ENCODE measurements at regions not wholly inside any gene's neighbourhood (a gene's known extent, or its start where the extent isn't known, plus 50 kb on each side); places are given as distances from the start of the nearest gene placed in this dataset.

GRCh38 chr15:98025237-98025636 is 64.7 kb downstream of the ARRDC4 start:
- Histone ChIP-seq H3K4me3 (no peak overlapping the region), H3K36me3 (no peaks in the 10 kb centered on the region), H3K9ac (no peak overlapping the region), H3K4me1 (no peaks in the 10 kb centered on the region), H3K4me2 (no peak overlapping the region), H4K20me1 (no peaks in the 10 kb centered on the region), H3K27me3 (no peaks in the 10 kb centered on the region), H3K9me3 (peaks cover 61% of the 10 kb centered on the region), H3K27ac (no peak overlapping the region)
- TF ChIP-seq Cebpa-rat (IDR thresholded peaks at IDR 0.05) = no peak

- H3K9me3 ChIP-seq = peaks cover 31% of the 10 kb centered on the region
- 0 out of 2 replicates have a peak overlapping the region, but pooled peaks have one; percentile 19 for H3K27ac ChIP-seq
- H3K36me3 ChIP-seq = no peaks in the 10 kb centered on the region
- H3K4me3 ChIP-seq = peak overlapping the region; percentile 49; the same call in 1 of the 2 replicates
- H3K4me2 ChIP-seq = peak overlapping the region; percentile 87
- TF ChIP-seq Cebpa-rat (IDR thresholded peaks at IDR 0.05) = no peak
- 0 out of 2 replicates have a peak overlapping the region, but pooled peaks have one; percentile 51 for H3K9ac ChIP-seq
- H3K4me1 ChIP-seq = peaks cover 47% of the 10 kb centered on the region
- H3K27me3 ChIP-seq = no peaks in the 10 kb centered on the region
- no peaks in the 10 kb centered on the region for H4K20me1 ChIP-seq
Observed at GRCh38 chr15:98034731-98035130, 74.2 kb downstream of the ARRDC4 start.

GRCh38 chr15:98035134-98035533 is 74.6 kb downstream of the ARRDC4 start:
- Histone ChIP-seq H3K36me3 (no peaks in the 10 kb centered on the region), H3K9ac (peak overlapping the region; percentile 51), H3K27ac (peak overlapping the region; percentile 19; the same call in 1 of the 2 replicates), H3K4me1 (peaks cover 47% of the 10 kb centered on the region), H3K4me2 (peak overlapping the region; percentile 87), H4K20me1 (no peaks in the 10 kb centered on the region), H3K9me3 (peaks cover 33% of the 10 kb centered on the region), H3K4me3 (no peak overlapping the region), H3K27me3 (no peaks in the 10 kb centered on the region)
- no peak for TF ChIP-seq Cebpa-rat (IDR thresholded peaks at IDR 0.05)

GRCh38 chr15:98035577-98036010 is 75.1 kb downstream of the ARRDC4 start:
- Histone ChIP-seq H3K36me3 (no peaks in the 10 kb centered on the region), H3K4me1 (peaks cover 47% of the 10 kb centered on the region), H4K20me1 (no peaks in the 10 kb centered on the region), H3K27ac (peak overlapping the region; percentile 19; the same call in 1 of the 2 replicates), H3K9me3 (peaks cover 33% of the 10 kb centered on the region), H3K9ac (peak overlapping the region; percentile 51), H3K4me2 (peak overlapping the region; percentile 87), H3K4me3 (no peak overlapping the region), H3K27me3 (no peaks in the 10 kb centered on the region)
- no peak for TF ChIP-seq Cebpa-rat (IDR thresholded peaks at IDR 0.05)

- peaks cover 65% of the 10 kb centered on the region for H3K9me3 ChIP-seq
- no peak overlapping the region for H3K4me2 ChIP-seq
- H3K4me1 ChIP-seq = peaks cover 20% of the 10 kb centered on the region
- no peaks in the 10 kb centered on the region for H3K27me3 ChIP-seq
- H4K20me1 ChIP-seq = no peaks in the 10 kb centered on the region
- no peak overlapping the region for H3K9ac ChIP-seq
- no peak for TF ChIP-seq Cebpa-rat (IDR thresholded peaks at IDR 0.05)
- no peak overlapping the region; the same call in 1 of the 2 replicates for H3K4me3 ChIP-seq
- H3K36me3 ChIP-seq = no peaks in the 10 kb centered on the region
- no peak overlapping the region for H3K27ac ChIP-seq
Observed at GRCh38 chr15:98039596-98039995, 79.1 kb downstream of the ARRDC4 start.

GRCh38 chr15:98040146-98040545 is 79.6 kb downstream of the ARRDC4 start:
- H3K27ac ChIP-seq = no peak overlapping the region
- no peak for TF ChIP-seq Cebpa-rat (IDR thresholded peaks at IDR 0.05)
- no peaks in the 10 kb centered on the region for H3K27me3 ChIP-seq
- H3K4me1 ChIP-seq = peaks cover 15% of the 10 kb centered on the region
- H3K4me2 ChIP-seq = no peak overlapping the region
- no peaks in the 10 kb centered on the region for H4K20me1 ChIP-seq
- H3K36me3 ChIP-seq = no peaks in the 10 kb centered on the region
- H3K4me3 ChIP-seq = no peak overlapping the region
- H3K9ac ChIP-seq = no peak overlapping the region
- H3K9me3 ChIP-seq = peaks cover 71% of the 10 kb centered on the region

GRCh38 chr15:98043160-98044014 is 82.9 kb downstream of the ARRDC4 start:
- Histone ChIP-seq H4K20me1 (no peaks in the 10 kb centered on the region), H3K27me3 (no peaks in the 10 kb centered on the region), H3K36me3 (no peaks in the 10 kb centered on the region), H3K4me2 (no peak overlapping the region), H3K9me3 (peaks cover 64% of the 10 kb centered on the region), H3K4me1 (no peaks in the 10 kb centered on the region), H3K4me3 (no peak overlapping the region), H3K27ac (no peak overlapping the region), H3K9ac (no peak overlapping the region)
- TF ChIP-seq Cebpa-rat (IDR thresholded peaks at IDR 0.05) = no peak

- Histone ChIP-seq H3K36me3 (no peaks in the 10 kb centered on the region), H3K4me2 (no peak overlapping the region), H3K27ac (no peak overlapping the region), H3K27me3 (no peaks in the 10 kb centered on the region), H3K9me3 (peaks cover 30% of the 10 kb centered on the region), H3K9ac (no peak overlapping the region), H4K20me1 (no peaks in the 10 kb centered on the region), H3K4me3 (no peak overlapping the region), H3K4me1 (no peaks in the 10 kb centered on the region)
- TF ChIP-seq Cebpa-rat (IDR thresholded peaks at IDR 0.05) = no peak
Observed at GRCh38 chr15:98051734-98052133, 91.2 kb downstream of the ARRDC4 start.

GRCh38 chr15:98057453-98057852 is 97.0 kb downstream of the ARRDC4 start:
- no peak for TF ChIP-seq Cebpa-rat (IDR thresholded peaks at IDR 0.05)
- Histone ChIP-seq H3K9ac (no peak overlapping the region), H3K9me3 (peaks cover 54% of the 10 kb centered on the region)

GRCh38 chr15:98062869-98063268 is 102.4 kb downstream of the ARRDC4 start:
- peak overlapping the region; percentile 76 for H3K4me2 ChIP-seq
- TF ChIP-seq Cebpa-rat (IDR thresholded peaks at IDR 0.05) = no peak
- peaks cover 37% of the 10 kb centered on the region for H3K9me3 ChIP-seq
- H3K4me1 ChIP-seq = peaks cover 50% of the 10 kb centered on the region
- H3K27me3 ChIP-seq = no peaks in the 10 kb centered on the region
- no peak overlapping the region for H3K27ac ChIP-seq
- no peaks in the 10 kb centered on the region for H4K20me1 ChIP-seq
- H3K36me3 ChIP-seq = no peaks in the 10 kb centered on the region
- no peak overlapping the region for H3K9ac ChIP-seq
- no peak overlapping the region for H3K4me3 ChIP-seq

More at GRCh38 chr15:98057453-98057852, 97.0 kb downstream of the ARRDC4 start:
- Histone ChIP-seq H3K4me1 (peaks cover 5% of the 10 kb centered on the region; the same call in 1 of the 2 replicates), H4K20me1 (no peaks in the 10 kb centered on the region), H3K4me3 (no peak overlapping the region), H3K36me3 (no peaks in the 10 kb centered on the region), H3K4me2 (no peak overlapping the region), H3K27ac (no peak overlapping the region), H3K27me3 (no peaks in the 10 kb centered on the region)

Measured in BLaER1 (cell line).